HepG2 (cell line): ENCODE measurements at regions not wholly inside any gene's neighbourhood (a gene's known extent, or its start where the extent isn't known, plus 50 kb on each side); places are given as distances from the start of the nearest gene placed in this dataset.

Experiments used
- ATAC-seq: fragments of 200-7000 bp; cut with Tn5 transposase; 3 replicates; pipeline ENCODE4 v1.9.1; 2020; ENCODE audit warnings: mild to moderate bottlenecking, moderate library complexity
- BruUV-seq: library from RNA; stranded (reverse); fragments of 400-500 nt; replicated peaks from 2 replicates; lab custom pipeline; 2021; lab: Mats Ljungman, UMichigan
- CTCF ChIA-PET: fragments of 300-600 bp; formaldehyde crosslinking; extraction: SDS; loops from one replicate; lab custom pipeline; 2021; ENCODE audit warnings: low total read pairs, inconsistent platforms, low intra/inter-chr PET ratio; lab: Yijun Ruan, JAX
- POLR2A ChIA-PET: fragments of 350-600 bp; sonication (Branson Sonifier 250); formaldehyde crosslinking; loops from one replicate; lab custom pipeline; 2020; ENCODE audit warnings: antibody characterized with exemption, inconsistent platforms; lab: Yijun Ruan, JAX
- DNase-seq: peaks from one replicate; pipeline ENCODE4 v3.0.0-alpha.2; 2015; ENCODE audit warnings: low spot score
- FAIRE-seq: peaks from 3 replicates; lab custom pipeline; 2011; peaks lifted over from hg19 to GRCh38; lab: Jason Lieb, UNC
- H2AFZ ChIP-seq: one replicate; pipeline ENCODE4 v1.6.1; 2011; ENCODE audit warnings: low read length, inconsistent platforms
- H3K27ac ChIP-seq: fragments of 300-600 bp; 3 replicates; pipeline ENCODE4 v1.8.0; 2011; ENCODE audit warnings: mixed run types, mild to moderate bottlenecking, mixed read lengths, low read length, inconsistent platforms; ENCODE audit not compliant: insufficient read depth; ENCODE audit errors: extremely low read length
- H3K27me3 ChIP-seq, 2 experiments: fragments of 200-600 bp in 1 of 2; 2 replicates in 1 of 2; 3 replicates in 1 of 2; pipeline versions ENCODE4 v1.6.0 to v1.8.0; 2011; ENCODE audit warnings: low read length in 2 of 2, mild to moderate bottlenecking in 2 of 2, moderate library complexity in 2 of 2, inconsistent platforms in 1 of 2; ENCODE audit not compliant: insufficient read depth in 2 of 2, control insufficient read depth in 1 of 2
- H3K36me3 ChIP-seq, 2 experiments: fragments of 200-600 bp in 1 of 2; replicated peaks in 1 of 2; 2 replicates in 1 of 2; 3 replicates in 1 of 2; pipeline versions ENCODE4 v1.5.1 to v1.8.0; 2011; ENCODE audit warnings: low read length in 2 of 2, inconsistent platforms in 1 of 2; ENCODE audit not compliant: insufficient read depth in 2 of 2, control insufficient read depth in 1 of 2
- H3K4me1 ChIP-seq: 2 replicates; pipeline ENCODE4 v1.5.1; 2012; ENCODE audit warnings: low read length, inconsistent platforms; ENCODE audit not compliant: insufficient read depth
- H3K4me2 ChIP-seq: 2 replicates; pipeline ENCODE4 v1.6.0; 2011; ENCODE audit warnings: low read depth, low read length, inconsistent platforms
- H3K4me3 ChIP-seq, 3 experiments: fragments of 200-600 bp in 1 of 3; sonication (generic), shearing (Covaris generic) in 1 of 3; replicated peaks in 1 of 3; 2 replicates each; pipeline ENCODE4 v1.5.1; 2011 to 2016; ENCODE audit warnings: low read length in 3 of 3, inconsistent platforms in 2 of 3, low read depth in 2 of 3, mild to moderate bottlenecking in 2 of 3, control low read depth in 1 of 3, mixed read lengths in 1 of 3; ENCODE audit not compliant: insufficient read depth in 1 of 3
- H3K79me2 ChIP-seq: one replicate; pipeline ENCODE4 v1.6.1; 2011; ENCODE audit warnings: low read length, inconsistent platforms; ENCODE audit not compliant: insufficient read depth
- H3K9ac ChIP-seq: 2 replicates; pipeline ENCODE4 v1.6.0; 2011; ENCODE audit warnings: mild to moderate bottlenecking, low read depth, low read length, inconsistent platforms; ENCODE audit not compliant: insufficient read depth
- H3K9me3 ChIP-seq: 2 replicates; pipeline ENCODE4 v1.5.1; 2012; ENCODE audit warnings: mild to moderate bottlenecking, low read length
- H4K20me1 ChIP-seq: 2 replicates; pipeline ENCODE4 v1.6.0; 2011; ENCODE audit warnings: inconsistent platforms, mild to moderate bottlenecking, low read length, moderate library complexity; ENCODE audit not compliant: insufficient read depth
- CEBPG ChIP-seq: IDR thresholded peaks from 2 replicates; pipeline ENCODE4 v1.6.1; 2016
- CHCHD3 ChIP-seq: sonication (generic); formaldehyde crosslinking; IDR thresholded peaks from 2 replicates; pipeline ENCODE4 v1.8.0; 2022; ENCODE audit warnings: mild to moderate bottlenecking, missing genetic modification reagents, moderate library complexity
- JUND ChIP-seq: sonication (generic); formaldehyde crosslinking; IDR thresholded peaks from 2 replicates; pipeline ENCODE4 v1.8.0; 2022; ENCODE audit warnings: mild to moderate bottlenecking, missing genetic modification reagents
- MIER2 ChIP-seq: IDR thresholded peaks from 2 replicates; pipeline ENCODE4 v1.6.1; 2016; ENCODE audit warnings: missing biosample characterization, missing genetic modification reagents
- NFYB ChIP-seq: sonication (generic); formaldehyde crosslinking; IDR thresholded peaks from 2 replicates; pipeline ENCODE4 v1.4.0; 2020; ENCODE audit warnings: missing genetic modification reagents
- PITX1 ChIP-seq: sonication (generic); formaldehyde crosslinking; IDR thresholded peaks from 2 replicates; pipeline ENCODE4 v1.5.1; 2020; ENCODE audit warnings: mild to moderate bottlenecking, missing genetic modification reagents
- RCOR2 ChIP-seq: IDR thresholded peaks from 2 replicates; pipeline ENCODE4 v1.6.1; 2016; ENCODE audit warnings: missing biosample characterization, missing genetic modification reagents
- TCF7 ChIP-seq: sonication (generic); IDR thresholded peaks from 2 replicates; pipeline ENCODE4 v1.6.1; 2016; ENCODE audit warnings: antibody characterized with exemption, low read depth
- ZNF569 ChIP-seq: sonication (generic); formaldehyde crosslinking; IDR thresholded peaks from 2 replicates; pipeline ENCODE4 v1.5.0; 2020; ENCODE audit warnings: mild to moderate bottlenecking, missing genetic modification reagents, moderate library complexity, borderline replicate concordance
- ZNF678 ChIP-seq: sonication (generic); formaldehyde crosslinking; IDR thresholded peaks from 2 replicates; pipeline ENCODE4 v1.4.0; 2020; ENCODE audit warnings: mild to moderate bottlenecking, missing genetic modification reagents
- ZSCAN30 ChIP-seq: sonication (generic); formaldehyde crosslinking; IDR thresholded peaks from 2 replicates; pipeline ENCODE4 v1.5.0; 2020; ENCODE audit warnings: mild to moderate bottlenecking, missing genetic modification reagents
- WGBS: methylation state at CpG from one replicate; pipeline ENCODE4 v1.1.6; 2017; ENCODE audit warnings: low lambda C conversion rate; 5-methylcytosine and 5-hydroxymethylcytosine counted together
- in situ Hi-C: cut with HindIII; loops from 2 replicates; pipeline ENCODE4 v1.10.0; 2017; ENCODE audit warnings: low pct_unique_long_range_greater_than_20kb; ENCODE audit not compliant: extremely low pct_ligation_motif_present
- intact Hi-C: fragments of 100-400 bp; cut with micrococcal nuclease; formaldehyde crosslinking; loops from one replicate; pipeline ENCODE4 v1.10.0; 2022; ENCODE audit not compliant: unreplicated experiment
- TF ChIP-seq, protein P1 (sequence below): sonication (generic); formaldehyde crosslinking; IDR thresholded peaks from 2 replicates; pipeline ENCODE4 v1.4.0; 2020; ENCODE audit warnings: missing genetic modification reagents
- TF ChIP-seq, protein P2 (sequence below): sonication (generic); formaldehyde crosslinking; IDR thresholded peaks from 2 replicates; pipeline ENCODE4 v1.4.0; 2020; ENCODE audit warnings: mild to moderate bottlenecking, low read depth, missing genetic modification reagents

DNA sequence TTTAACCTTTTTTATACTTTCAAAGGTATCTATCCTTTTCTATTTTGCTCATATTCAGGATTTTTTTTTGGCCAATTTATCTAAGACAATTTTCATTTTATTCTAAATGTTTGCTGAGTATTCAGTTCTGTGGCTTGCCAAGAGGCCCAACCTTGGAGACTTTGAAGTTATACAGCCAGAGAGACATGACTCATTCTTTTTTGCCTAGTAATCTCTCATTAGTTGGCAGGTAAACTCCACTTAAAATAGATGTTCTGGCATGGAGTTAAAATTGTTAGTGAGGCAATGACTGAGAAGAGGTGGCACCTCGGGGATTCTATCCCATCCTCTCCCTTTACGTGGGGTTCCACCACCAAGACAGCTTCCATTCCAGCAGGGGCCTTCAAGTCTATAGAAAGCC is 213.8 kb downstream of the KCTD12 start:
- BruUV-seq: no TSS peak
- POLR2A ChIA-PET: no interaction called here
- H3K4me2 ChIP-seq: no peak overlapping the region
- WGBS: 17% methylated on average over 2 of the region's 2 CpGs
- no peak for ATAC-seq
- no peak overlapping the region for H3K9ac ChIP-seq
- FAIRE-seq: no peak
- no peak overlapping the region for H2AFZ ChIP-seq
- no peak for DNase-seq
- TF ChIP-seq CEBPG (CRISPR knock-in tag) (no peak), PITX1 (CRISPR knock-in tag) (no peak), ZNF678 (no peak), JUND (no peak), MIER2 (CRISPR knock-in tag) (no peak), CHCHD3 (CRISPR knock-in tag) (no peak), TCF7 (no peak), NFYB (CRISPR knock-in tag) (no peak), ZNF569 (no peak), RCOR2 (CRISPR knock-in tag) (no peak), ZSCAN30 (CRISPR knock-in tag) (no peak)
- TF ChIP-seq, protein P1, sequence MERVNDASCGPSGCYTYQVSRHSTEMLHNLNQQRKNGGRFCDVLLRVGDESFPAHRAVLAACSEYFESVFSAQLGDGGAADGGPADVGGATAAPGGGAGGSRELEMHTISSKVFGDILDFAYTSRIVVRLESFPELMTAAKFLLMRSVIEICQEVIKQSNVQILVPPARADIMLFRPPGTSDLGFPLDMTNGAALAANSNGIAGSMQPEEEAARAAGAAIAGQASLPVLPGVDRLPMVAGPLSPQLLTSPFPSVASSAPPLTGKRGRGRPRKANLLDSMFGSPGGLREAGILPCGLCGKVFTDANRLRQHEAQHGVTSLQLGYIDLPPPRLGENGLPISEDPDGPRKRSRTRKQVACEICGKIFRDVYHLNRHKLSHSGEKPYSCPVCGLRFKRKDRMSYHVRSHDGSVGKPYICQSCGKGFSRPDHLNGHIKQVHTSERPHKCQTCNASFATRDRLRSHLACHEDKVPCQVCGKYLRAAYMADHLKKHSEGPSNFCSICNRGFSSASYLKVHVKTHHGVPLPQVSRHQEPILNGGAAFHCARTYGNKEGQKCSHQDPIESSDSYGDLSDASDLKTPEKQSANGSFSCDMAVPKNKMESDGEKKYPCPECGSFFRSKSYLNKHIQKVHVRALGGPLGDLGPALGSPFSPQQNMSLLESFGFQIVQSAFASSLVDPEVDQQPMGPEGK: no peak
- TF ChIP-seq, protein P2, sequence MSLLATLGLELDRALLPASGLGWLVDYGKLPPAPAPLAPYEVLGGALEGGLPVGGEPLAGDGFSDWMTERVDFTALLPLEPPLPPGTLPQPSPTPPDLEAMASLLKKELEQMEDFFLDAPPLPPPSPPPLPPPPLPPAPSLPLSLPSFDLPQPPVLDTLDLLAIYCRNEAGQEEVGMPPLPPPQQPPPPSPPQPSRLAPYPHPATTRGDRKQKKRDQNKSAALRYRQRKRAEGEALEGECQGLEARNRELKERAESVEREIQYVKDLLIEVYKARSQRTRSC (CRISPR knock-in tag): no peak
- H3K27me3 ChIP-seq: no peaks in the 10 kb centered on the region; a peak in 1 of 5 replicates
- no peak overlapping the region for H3K27ac ChIP-seq
- no peaks in the 10 kb centered on the region for H4K20me1 ChIP-seq
- intact Hi-C loops: no loop called here
- H3K79me2 ChIP-seq: no peaks in the 10 kb centered on the region
- H3K9me3 ChIP-seq: no peaks in the 10 kb centered on the region
- H3K4me3 ChIP-seq: no peak overlapping the region
- in situ Hi-C loops: no loop called here
- CTCF ChIA-PET: no interaction called here
- H3K36me3 ChIP-seq: no peaks in the 10 kb centered on the region
- H3K4me1 ChIP-seq: no peaks in the 10 kb centered on the region
